ENCODE measurements at regions not wholly inside any gene's neighbourhood (a gene's known extent, or its start where the extent isn't known, plus 50 kb on each side); places are given as distances from the start of the nearest gene placed in this dataset.

- Histone ChIP-seq H3K4me1 (no peaks in the 10 kb centered on the region), H3K9me3 (ENCODE audit: control insufficient read depth, low read length) (no peaks in the 10 kb centered on the region), H3K4me2 (ENCODE audit: low read length) (no peak overlapping the region), H3K27me3 (ENCODE audit: control insufficient read depth, insufficient read depth, low read length) (no peaks in the 10 kb centered on the region), H3K79me2 (no peaks in the 10 kb centered on the region), H2AFZ (no peak overlapping the region), H3K4me3 (ENCODE audit: low read depth, low read length) (no peak overlapping the region), H3K9ac (no peak overlapping the region), H3K27ac (no peak overlapping the region), H3K36me3 (ENCODE audit: control insufficient read depth, insufficient read depth, low read length) (no peaks in the 10 kb centered on the region)
- no peak for TF ChIP-seq CTCF (IDR thresholded peaks at IDR 0.05)
Measured at GRCh38 chr4:17189759-17190158, 291.3 kb upstream of the LDB2 start.

- H3K27me3 ChIP-seq (ENCODE audit: control insufficient read depth, insufficient read depth, low read length) = no peaks in the 10 kb centered on the region
- TF ChIP-seq CTCF (IDR thresholded peaks at IDR 0.05) = no peak
- no peak overlapping the region for H3K27ac ChIP-seq
- H2AFZ ChIP-seq = no peak overlapping the region
- H3K9ac ChIP-seq = no peak overlapping the region
- no peaks in the 10 kb centered on the region for H3K36me3 ChIP-seq (ENCODE audit: control insufficient read depth, insufficient read depth, low read length)
- H3K4me1 ChIP-seq = no peaks in the 10 kb centered on the region
- H3K4me2 ChIP-seq (ENCODE audit: low read length) = no peak overlapping the region
- no peaks in the 10 kb centered on the region for H3K9me3 ChIP-seq (ENCODE audit: control insufficient read depth, low read length)
- no peak overlapping the region for H3K4me3 ChIP-seq (ENCODE audit: low read depth, low read length)
- H3K79me2 ChIP-seq = no peaks in the 10 kb centered on the region
Measured at GRCh38 chr4:17189401-17189720, 290.9 kb upstream of the LDB2 start.

GRCh38 chr4:17188547-17189400, 290.3 kb upstream of the LDB2 start:
- Histone ChIP-seq H3K4me1 (no peaks in the 10 kb centered on the region), H3K4me3 (ENCODE audit: low read depth, low read length) (no peak overlapping the region), H3K27me3 (ENCODE audit: control insufficient read depth, insufficient read depth, low read length) (no peaks in the 10 kb centered on the region), H3K27ac (no peak overlapping the region), H3K36me3 (ENCODE audit: control insufficient read depth, insufficient read depth, low read length) (no peaks in the 10 kb centered on the region), H2AFZ (no peak overlapping the region), H3K4me2 (ENCODE audit: low read length) (no peak overlapping the region), H3K9ac (no peak overlapping the region), H3K9me3 (ENCODE audit: control insufficient read depth, low read length) (no peaks in the 10 kb centered on the region), H3K79me2 (no peaks in the 10 kb centered on the region)
- TF ChIP-seq CTCF (IDR thresholded peaks at IDR 0.05) = no peak

GRCh38 chr4:17188125-17188524, 289.7 kb upstream of the LDB2 start:
- Histone ChIP-seq H3K27me3 (ENCODE audit: control insufficient read depth, insufficient read depth, low read length) (no peaks in the 10 kb centered on the region), H3K9ac (no peak overlapping the region), H3K4me1 (no peaks in the 10 kb centered on the region), H3K4me3 (ENCODE audit: low read depth, low read length) (no peak overlapping the region), H3K36me3 (ENCODE audit: control insufficient read depth, insufficient read depth, low read length) (no peaks in the 10 kb centered on the region), H3K79me2 (no peaks in the 10 kb centered on the region), H2AFZ (no peak overlapping the region), H3K4me2 (ENCODE audit: low read length) (no peak overlapping the region), H3K27ac (no peak overlapping the region), H3K9me3 (ENCODE audit: control insufficient read depth, low read length) (no peaks in the 10 kb centered on the region)
- no peak for TF ChIP-seq CTCF (IDR thresholded peaks at IDR 0.05)

GRCh38 chr4:17187003-17187402, 288.6 kb upstream of the LDB2 start:
- no peak overlapping the region for H2AFZ ChIP-seq
- no peak for TF ChIP-seq CTCF (IDR thresholded peaks at IDR 0.05)
- H3K27me3 ChIP-seq (ENCODE audit: control insufficient read depth, insufficient read depth, low read length) = no peaks in the 10 kb centered on the region
- no peak overlapping the region for H3K27ac ChIP-seq
- no peak overlapping the region for H3K4me2 ChIP-seq (ENCODE audit: low read length)
- H3K79me2 ChIP-seq = no peaks in the 10 kb centered on the region
- H3K9ac ChIP-seq = no peak overlapping the region
- no peaks in the 10 kb centered on the region for H3K36me3 ChIP-seq (ENCODE audit: control insufficient read depth, insufficient read depth, low read length)
- no peaks in the 10 kb centered on the region for H3K9me3 ChIP-seq (ENCODE audit: control insufficient read depth, low read length)
- no peak overlapping the region for H3K4me3 ChIP-seq (ENCODE audit: low read depth, low read length)
- H3K4me1 ChIP-seq = no peaks in the 10 kb centered on the region
